NCI-H510A treated with DMSO at 0.1 percent for 48 hours (cell line): ENCODE measurements at regions not wholly inside any gene's neighbourhood (a gene's known extent, or its start where the extent isn't known, plus 50 kb on each side); places are given as distances from the start of the nearest gene placed in this dataset.

ENCODE experiments used
- DNase-seq: peaks from one replicate; lab custom pipeline; 2025; lab: John Stamatoyannopoulos, UW

DNA sequence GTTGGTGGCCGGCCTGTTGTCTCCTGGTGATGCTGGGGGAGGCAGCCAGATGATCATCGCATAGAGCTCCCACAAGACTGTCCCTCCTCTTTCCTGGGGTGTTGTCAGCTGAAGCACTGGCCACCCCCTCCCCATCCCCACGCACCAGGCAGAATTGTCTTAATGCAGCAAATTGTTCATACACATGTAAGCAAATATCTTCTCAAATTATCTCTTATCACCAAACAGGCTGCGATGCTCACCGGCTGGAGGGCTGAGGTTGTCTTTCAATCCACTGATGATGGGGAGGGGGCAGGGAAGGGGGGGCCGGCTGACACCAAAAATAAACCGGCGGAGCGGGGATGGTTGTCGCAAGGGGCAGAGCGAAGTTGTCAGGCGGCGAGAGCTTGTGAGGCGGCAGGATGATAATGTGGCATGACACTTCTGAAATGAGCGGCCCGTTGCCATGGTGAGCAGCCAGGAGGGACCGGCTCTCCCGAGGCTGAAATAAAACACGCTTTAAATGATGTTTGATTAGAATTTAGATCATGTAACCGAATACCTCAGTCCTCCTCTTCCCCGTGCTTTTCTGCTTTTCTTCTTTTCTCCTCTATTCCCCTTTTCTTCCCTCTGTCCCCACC is 59.8 kb downstream of the MRM1 start:
- DNase-seq, result no peak

DNA sequence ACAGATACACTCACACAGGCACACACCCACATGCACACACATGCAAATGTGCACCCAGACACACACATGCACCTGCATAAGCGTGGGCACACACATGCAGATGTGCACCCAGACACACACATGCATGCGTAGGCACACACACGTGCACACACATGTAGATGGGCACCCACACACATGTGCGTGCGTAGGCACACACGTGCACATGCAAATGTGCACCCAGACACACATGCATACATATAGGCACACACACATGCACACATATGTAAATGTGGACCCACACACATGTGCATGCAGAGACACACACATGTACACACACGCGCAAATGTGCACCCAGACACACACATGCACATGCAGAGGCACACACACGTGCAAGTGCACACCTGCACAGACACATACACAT is 60.3 kb downstream of the MRM1 start:
- no peak for DNase-seq

DNA sequence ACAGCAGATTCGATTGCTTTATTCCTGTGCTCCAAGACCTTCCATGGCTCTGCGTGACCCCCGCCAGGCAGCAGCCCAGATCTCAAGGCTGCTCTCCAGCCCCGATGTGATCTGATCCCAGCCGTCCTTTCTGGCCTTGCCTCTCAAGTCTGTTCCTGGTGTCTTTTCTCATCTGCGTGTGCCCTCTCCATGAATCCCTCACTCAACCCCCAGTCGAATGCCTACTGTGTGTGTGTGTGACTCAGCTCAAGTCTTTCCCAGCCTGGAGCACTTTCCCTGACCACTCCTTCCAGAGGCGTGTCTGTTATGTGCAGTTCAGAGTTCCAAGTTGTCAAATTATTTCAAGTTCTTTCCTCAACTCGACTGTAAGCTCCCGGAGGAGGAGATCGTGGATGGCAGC is 64.0 kb downstream of the MRM1 start:
- DNase-seq, result no peak

DNA sequence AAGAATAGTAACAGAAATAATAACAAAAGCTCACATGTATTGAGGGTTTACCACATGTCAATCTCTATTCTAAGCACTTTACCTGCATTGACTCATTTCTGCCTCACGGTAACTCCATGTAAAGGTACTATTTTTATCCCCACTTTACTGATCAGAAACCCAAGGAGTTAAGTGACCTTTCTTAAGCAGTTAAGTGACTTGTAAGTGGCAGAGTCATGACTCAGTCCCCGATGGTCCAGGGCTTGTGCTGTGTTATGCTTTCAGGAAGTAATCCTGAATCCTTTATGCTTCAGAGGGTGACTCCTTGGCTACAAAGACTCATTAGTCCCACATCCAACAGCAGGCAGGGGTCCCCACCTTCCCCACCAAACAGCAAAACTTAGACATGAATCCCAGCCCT is 66.5 kb downstream of the MRM1 start:
- DNase-seq, result no peak

DNA sequence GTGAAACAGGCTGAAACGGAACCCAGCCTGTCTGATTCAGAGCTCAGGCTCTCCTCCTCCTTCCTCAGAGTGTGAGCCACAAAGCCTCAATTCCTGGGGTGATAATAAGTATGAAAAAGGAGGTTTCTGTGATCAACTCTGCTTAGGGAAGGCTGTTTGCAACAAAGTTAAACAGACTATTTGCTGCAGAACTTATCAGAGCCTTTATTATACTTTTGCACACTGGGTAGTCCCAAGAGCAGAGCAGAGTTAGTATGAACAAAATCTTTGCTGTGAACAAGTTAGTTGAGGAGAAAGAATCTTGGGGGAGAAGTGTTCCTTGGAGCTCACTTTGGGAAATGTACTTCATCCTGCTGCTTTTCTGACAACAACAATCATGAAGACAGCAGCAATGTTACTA is 67.4 kb downstream of the MRM1 start:
- no peak for DNase-seq

DNA sequence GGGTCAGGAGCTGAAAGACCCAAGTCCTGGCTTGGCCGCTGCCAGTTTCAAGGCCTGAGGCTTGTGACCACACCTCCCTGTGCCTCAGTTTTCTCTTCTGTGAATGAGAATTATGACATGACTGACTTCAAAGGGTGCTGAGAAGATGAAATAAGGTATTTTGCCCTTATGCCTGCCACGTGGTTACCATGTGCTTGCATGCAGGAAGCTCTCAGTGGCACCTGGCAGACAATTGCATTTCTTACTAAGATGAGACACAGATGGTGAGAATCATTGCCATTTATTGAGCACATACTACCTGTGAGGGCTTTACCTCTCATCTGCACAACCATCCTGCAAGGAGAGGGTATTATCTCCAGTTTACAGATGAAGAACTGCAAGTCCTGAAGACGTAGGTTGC is 69.8 kb downstream of the MRM1 start:
- DNase-seq, result no peak

DNA sequence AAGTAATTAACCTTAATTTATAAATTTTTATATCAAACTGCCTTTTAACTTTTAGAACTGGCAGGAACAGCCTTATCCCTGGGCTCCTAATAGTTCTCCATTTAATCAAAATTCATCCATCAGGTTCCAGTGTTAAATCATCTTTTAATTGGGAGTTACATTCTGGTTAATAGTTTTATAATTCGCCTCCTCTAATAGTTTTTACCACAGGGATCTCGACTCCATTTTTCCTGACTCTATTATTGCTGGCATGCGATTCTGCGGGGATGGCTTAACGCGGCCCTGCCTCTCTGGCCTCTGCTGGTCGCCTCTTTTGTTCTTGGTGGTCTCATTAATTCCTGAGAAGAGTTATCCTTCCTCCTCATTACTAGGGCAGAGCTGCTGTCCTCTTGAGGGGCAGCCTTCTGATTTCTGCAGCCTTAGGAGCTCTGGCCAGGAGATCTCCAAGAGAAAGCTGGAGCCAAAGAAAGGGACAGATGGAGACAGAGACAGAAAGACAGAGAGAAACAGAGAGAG is 71.1 kb downstream of the MRM1 start:
- DNase-seq, result no peak

DNA sequence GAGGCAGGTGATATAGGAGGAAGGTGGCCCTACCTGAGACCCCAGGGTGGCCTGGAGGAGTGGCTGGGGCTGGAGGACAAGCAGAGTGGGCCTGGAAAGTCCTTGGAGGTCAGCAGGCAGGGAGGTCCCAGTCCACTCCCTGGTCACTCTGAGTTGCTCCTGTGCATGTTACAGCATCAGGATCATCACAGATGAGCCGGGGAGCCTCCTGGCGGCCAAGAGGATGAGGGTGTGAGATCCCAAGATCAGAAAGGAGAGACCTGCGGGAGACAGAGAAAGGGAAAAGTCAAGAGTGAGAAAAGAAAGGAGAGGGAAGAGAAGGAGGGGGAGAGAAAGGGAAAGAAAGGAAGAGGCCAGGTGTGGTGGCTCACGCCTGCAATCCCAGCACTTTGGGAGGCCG is 71.7 kb downstream of the MRM1 start:
- DNase-seq, result no peak

DNA sequence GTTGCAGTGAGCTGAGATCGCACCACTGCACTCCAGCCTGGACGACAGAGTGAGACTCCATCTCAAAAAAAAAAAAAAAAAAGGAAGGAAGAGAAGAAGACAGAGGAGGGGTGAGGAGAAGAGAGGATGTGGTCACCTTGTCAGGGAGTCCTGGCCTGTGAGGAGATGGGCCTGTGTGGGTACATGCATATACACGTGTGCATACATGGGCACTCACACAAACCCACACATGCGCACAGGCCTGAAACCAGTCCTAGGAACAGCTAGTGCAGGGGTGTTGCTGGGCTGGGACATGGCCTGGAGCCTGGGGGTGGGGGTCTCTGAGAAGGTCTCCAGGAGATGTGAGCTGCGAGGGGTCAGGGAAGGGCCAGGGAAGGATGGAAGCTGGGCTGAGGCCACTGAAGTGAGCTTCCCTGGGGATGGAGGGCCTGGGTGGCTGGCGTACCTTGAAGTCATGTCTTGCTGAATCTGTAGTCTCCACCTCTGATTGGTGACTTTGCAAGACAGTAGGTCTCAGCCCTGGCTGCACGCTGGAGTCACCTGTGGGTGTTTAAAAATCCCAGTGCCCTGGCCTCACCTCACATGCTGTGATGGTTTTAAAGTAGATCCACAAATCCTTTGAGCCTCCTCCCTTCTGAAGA is 72.4 kb downstream of the MRM1 start:
- DNase-seq, result no peak

DNA sequence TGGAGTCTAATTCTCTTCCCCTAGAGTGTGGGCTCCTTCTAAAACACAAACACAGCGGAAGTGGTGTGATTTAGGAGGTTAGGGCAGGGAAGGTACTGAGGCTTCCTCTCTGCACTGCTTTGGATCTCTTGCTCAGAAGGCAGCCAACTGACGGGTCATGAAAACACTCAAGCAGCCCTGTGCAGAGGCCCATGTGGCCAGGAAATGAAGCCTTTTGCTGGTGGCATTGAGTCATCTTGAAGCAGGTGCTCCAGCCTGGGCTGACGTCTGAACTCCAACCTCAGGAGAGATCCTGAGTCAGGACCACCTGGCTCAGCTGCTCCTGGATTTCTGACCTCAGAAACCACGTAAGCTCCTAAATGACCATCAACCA is 72.9 kb downstream of the MRM1 start:
- no peak for DNase-seq

DNA sequence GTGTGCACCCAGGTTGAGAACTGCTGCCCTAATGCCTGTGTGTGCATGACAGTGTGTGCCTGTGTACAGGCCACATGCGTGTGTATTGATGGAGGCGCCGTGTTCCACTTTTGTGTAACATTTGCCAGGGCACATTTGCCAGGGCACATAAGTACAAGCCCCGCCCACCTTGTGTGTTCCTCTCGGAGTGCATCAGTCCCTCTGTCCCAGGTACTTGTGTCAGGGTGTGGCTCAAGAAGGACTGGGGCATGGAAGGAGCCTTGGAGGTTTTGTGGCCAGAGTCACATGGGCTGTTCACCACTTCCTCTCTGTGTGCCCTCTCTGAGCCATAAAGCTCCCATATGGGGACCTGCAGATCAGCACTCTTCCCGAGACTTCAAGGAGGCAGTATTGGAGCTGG is 73.9 kb downstream of the MRM1 start:
- no peak for DNase-seq

DNA sequence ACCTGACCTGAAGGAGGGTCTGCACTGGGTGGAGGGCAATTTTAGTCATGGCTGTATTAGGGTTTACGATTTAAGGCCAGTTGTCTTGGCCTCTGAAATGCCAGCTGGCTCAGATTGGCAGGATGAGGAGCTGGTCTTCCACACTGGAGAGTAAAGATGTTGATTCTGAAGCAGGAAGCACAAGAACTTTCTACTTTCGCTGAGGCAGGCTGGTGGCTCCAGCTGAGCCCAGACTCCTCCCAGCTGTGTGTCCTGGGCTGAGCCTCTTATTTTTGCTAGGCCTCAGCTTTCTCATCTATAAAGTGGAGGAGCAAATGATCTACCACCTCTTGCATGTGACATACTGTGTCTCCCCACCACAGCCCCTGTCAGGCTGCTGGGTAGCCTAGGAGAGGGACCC is 74.4 kb downstream of the MRM1 start:
- DNase-seq, result no peak

DNA sequence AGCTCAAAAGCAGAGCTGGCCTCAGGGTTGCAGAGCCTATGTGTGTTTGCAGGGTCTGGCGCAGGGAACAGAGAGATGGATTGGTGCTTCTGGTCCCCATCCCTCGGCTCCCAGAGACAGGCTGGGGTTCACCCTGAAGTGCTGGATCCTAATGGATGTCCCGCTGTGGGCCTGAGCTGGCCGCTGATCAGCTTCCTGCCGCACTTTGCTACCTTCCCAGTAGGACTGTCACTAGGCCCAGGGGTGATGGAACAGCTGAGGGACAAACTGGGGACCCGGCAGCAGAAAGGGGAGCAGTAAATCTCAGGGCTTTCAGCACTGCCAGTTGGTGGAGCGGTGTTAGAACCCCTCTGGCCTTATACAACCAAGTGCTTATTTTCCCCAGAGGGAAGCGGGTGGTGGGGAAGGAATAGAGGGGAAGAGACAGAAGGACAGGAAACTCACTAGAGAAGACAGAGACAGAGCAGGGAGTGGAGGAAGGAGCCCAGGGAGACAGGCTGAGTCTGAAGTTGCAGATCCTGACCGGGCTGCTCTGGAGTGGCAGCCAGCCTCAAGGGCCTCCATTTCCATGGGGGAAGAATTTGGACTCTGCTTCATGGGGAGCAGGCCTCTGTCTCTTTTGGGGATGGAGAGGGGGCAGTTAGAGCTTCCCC is 78.6 kb downstream of the MRM1 start:
- no peak for DNase-seq

DNA sequence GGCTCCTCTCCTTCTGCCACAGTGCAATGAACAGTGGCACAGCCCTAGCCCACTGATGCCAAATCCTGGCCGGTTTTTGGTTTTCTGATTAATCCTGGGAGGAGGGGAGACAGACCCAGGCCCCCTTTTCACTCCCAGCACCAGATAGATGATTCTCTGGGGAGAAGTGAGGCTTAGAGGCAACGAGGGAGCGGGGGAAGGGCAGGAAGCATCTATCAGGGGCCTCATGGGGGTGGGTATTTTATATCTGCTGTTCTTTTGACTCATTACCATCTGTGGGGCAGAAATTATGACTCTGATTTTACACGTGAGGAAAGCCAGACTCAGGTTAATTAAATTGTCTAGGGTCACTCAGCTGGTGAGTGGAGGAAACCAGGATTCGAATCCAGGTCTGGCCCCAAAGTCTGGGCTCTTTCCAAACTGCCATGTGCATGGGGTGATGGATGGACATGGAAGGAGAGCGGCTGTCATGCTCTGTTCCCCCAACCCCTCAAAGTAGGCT is 79.4 kb downstream of the MRM1 start:
- no peak for DNase-seq

DNA sequence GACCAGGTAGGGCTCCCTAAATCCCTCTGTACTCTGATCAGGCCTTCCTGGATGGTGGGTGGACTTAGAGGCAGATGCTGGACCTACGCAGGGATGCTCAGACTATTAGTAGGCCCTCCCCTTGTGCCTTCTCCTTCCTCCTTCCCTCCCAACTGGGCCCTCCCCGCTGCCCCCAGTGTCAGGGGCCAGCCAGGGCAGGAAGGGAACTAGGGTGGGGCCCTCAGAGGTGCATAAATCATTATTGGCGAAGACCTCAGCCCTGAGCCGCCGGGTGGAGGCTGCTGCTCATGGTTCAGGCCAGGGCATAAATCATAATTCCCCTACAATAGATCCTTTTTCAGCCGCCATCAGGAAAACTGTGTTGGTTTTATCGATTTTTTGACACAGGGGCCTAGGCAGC is 81.4 kb downstream of the MRM1 start:
- no peak for DNase-seq

DNA sequence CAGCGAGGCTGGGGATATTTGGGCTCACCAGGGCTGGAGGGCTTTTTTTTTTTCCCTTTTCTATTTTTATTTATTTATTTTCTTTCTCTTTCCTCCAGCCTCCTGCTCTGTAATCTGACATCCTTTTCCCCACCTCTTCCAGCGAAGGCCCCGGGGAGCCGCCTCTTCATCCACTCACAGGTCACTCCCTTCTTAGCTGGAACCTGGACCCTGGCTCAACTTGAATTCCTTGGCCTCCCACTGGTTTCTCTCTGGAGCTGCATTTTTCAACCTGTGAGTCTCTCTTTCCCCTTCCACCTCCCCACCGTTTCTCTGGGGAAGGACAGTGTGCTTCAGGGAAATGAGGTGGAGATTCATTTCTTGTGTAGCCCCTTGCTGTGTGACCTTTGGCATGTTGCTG is 82.0 kb downstream of the MRM1 start:
- no peak for DNase-seq

DNA sequence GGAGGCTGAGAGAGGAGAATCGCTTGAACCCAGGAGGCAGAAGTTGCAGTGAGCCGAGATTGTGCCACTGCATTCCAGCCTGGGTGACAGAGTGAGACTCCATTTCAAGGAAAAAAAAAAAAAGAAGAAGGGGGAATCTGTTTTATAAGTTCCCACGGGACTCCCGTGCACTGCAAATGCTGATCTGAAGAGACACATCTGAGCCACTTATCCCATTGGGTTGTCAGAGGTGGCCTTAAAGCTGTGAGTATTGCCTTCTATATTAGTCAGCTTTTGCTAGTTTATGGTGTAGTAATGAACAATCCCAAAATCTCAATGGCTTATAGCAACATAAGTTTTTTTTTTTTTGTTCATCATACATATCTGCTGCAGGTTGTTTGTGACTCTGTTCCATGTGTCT is 82.8 kb downstream of the MRM1 start:
- no peak for DNase-seq

DNA sequence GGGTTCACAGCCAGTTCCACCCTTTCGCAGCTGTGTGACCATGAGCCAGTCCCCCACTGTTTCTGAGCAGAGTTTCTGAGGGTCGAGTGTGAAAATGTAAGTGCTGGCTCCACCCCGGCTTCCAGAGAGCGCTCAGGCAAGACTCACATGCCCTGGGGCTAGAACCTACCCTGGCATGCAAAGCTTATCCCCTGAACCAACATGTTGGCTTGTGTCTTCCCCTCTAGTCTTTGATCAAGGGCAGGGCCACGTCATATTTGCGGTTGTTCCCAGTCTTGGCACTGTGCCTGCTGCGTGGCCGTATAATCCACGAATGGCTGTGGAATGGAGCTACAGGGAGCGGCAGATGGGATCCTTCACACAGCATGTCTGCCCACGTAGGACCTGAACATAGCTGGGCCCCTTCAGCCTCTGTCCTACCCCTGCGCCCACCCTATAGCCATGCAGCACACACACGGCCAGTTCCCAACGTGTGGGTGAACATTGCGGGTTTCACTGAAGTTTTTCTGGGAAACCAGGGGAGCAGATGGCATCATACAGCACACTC is 84.8 kb downstream of the MRM1 start:
- no peak for DNase-seq

DNA sequence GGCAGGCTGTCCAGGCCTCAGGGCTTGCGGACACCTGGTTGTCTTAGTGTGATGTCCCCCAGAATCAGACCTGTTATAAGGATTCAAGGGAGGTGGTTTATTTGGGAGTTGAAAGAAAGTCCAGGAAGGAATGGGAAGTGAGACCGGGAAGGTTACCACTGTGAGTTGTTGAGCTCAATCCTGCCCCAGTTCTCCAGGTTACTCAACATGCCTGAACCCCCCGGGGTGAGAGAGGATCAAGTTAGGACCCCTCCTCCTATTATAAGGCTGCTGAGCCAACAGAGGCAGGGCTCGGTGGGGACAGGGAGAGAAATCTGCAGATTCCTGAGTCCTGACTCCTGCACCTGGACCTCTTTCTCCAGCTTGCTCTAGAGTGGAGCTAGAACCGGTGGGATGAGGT is 86.4 kb downstream of the MRM1 start:
- DNase-seq, result no peak

DNA sequence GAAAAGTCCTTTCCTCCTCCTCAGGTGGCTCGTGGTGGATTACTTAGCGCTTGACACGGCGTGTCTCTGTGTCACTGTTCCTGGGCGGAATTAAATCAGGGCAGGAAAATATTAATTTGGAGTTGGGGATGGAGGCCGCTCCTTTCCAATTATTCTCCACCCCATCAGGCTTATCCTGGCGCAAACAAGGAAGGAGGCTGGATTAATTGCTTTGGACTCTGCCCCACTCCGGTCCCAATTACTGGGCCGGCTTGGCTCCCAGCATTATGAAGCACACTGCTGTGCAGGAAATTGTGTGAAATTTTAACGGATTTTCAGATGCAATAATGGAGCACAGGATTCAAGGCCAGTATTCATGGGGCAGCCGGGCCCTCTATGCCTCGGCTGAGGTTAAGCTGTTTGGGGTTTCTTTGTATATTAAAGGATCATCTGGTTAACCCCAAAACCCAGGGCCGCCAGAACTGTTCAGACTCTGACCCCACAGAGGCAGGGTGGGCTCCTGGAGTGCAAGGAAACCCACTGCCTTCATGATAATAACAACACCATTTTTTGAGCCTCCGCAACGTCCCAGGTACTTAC is 87.8 kb downstream of the MRM1 start:
- DNase-seq, result no peak

DNA sequence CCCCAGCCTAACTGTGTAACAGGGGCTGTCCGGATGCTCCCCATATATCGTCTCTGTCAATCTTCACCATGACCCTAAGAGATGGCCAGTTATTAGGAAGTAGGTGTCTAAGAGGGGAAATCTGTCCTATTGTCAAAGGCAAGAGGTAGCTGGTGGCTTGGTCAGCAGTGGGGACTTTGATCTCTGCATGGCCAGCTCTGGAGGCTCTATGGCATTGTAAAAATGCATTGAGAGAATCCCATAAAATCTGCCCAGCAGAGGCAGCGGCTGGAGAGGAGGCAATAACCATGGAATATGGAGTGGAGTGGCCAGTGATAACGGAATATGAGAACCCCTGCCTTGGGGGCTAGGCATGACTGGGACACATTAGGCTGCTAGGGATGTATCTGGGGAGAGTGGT is 88.8 kb downstream of the MRM1 start:
- no peak for DNase-seq

DNA sequence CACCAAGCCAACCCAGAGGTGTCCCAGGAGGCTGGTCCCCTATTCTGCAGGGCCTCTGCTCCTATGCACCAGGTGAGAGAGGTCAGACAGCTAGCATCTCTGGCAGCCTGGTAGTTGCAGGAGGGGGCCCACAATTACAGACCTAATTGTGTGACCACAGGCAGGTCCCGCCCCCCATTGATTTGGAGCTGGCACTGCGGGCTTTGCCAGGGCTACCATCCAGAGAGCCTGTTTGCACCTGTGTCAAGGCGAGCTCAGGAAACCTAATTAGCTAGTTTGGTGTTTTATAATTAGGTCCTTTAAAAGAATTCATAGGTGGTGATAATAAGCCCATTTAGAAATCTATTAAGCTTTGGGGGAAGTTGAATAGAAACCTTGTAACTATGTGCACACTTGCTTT is 90.2 kb downstream of the MRM1 start:
- no peak for DNase-seq

DNA sequence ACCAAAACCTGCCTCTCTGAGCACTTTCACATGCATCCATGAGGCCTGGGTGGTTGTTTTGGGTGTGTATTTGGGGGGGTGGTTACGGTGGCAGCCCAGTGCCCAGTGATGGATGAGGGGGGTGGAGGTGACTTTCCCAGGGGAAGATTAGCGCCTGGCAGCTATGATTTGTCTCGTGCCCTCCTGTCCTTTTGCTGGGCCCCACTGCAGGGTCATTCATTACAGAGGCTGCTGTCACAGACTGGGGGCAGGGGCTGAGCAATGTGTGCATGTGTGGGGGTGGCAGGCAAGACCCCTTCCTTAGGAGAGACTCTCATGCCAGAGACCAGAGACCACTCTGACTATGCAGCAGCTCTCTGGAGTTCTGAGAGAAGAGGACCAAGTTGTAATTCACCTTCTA is 93.7 kb downstream of the MRM1 start:
- DNase-seq, result no peak
